GM23338 (cell line): ENCODE measurements at regions not wholly inside any gene's neighbourhood (a gene's known extent, or its start where the extent isn't known, plus 50 kb on each side); places are given as distances from the start of the nearest gene placed in this dataset.
"Not testable (repeated sequence)": the region's sequence is repeated elsewhere in the genome, so short reads cannot be mapped to it uniquely, and the experiment has no call there.

ENCODE experiments used
- CREB1 ChIP-seq: fragments of 250-450 bp; sonication (Bioruptor Pico); IDR thresholded peaks from 2 replicates; pipeline ENCODE4 v1.5.0; 2020; ENCODE audit warnings: low read depth, mild to moderate bottlenecking, moderate library complexity
- CTCF ChIP-seq, 2 experiments: fragments of 200-600 bp in 1 of 2; sonication (generic) in 1 of 2; conservative IDR thresholded peaks; 2 replicates each; pipeline versions ENCODE4 v1.5.1 to v1.6.1; 2016 to 2017; ENCODE audit warnings: antibody characterized with exemption in 2 of 2, low read depth in 2 of 2, mild to moderate bottlenecking in 2 of 2, moderate library complexity in 1 of 2
- EZH2 ChIP-seq: fragments of 200-600 bp; sonication (generic); IDR thresholded peaks from one replicate; pipeline ENCODE4 v1.8.0; 2017; ENCODE audit warnings: antibody characterized with exemption, mild to moderate bottlenecking, low read depth; ENCODE audit not compliant: unreplicated experiment
- POLR2AphosphoS5 ChIP-seq: IDR thresholded peaks from 2 replicates; pipeline ENCODE4 v1.6.1; 2016; ENCODE audit warnings: antibody characterized with exemption, low read depth
- REST ChIP-seq: IDR thresholded peaks from one replicate; pipeline ENCODE4 v1.6.1; 2018; ENCODE audit warnings: antibody characterized with exemption; ENCODE audit not compliant: unreplicated experiment

GRCh38 chr5:120147911-120148310 lies 316.2 kb upstream of the PRR16 start:
- TF ChIP-seq REST; CTCF (conservative IDR thresholded peaks at IDR 0.05; ENCODE audit: low read depth in 2 of 2); EZH2; CREB1 (CRISPR knock-in tag); POLR2AphosphoS5: not testable (repeated sequence)
